Thymus (tissue), 11 donors: ENCODE measurements at regions not wholly inside any gene's neighbourhood (a gene's known extent, or its start where the extent isn't known, plus 50 kb on each side); places are given as distances from the start of the nearest gene placed in this dataset.

Experiments used
- DNase-seq, 9 donors: peaks; one replicate each; pipeline ENCODE4 v3.0.0-alpha.2; 2013; ENCODE audit warnings: low spot score in 9 of 9, low read depth in 6 of 9, missing footprints in 1 of 9
- H3K27ac ChIP-seq, 2 donors: one replicate each; pipeline ENCODE4 v1.5.1; 2013; ENCODE audit warnings: control low read depth in 1 of 2, low read depth in 1 of 2, low read length in 1 of 2, mild to moderate bottlenecking in 1 of 2, moderate library complexity in 1 of 2
- H3K27me3 ChIP-seq, 2 donors: one replicate each; pipeline ENCODE4 v1.5.1; 2013; ENCODE audit warnings: low read length in 1 of 2; ENCODE audit not compliant: control insufficient read depth in 2 of 2, insufficient read depth in 1 of 2
- H3K36me3 ChIP-seq, 2 donors: one replicate each; pipeline ENCODE4 v1.5.1; 2013; ENCODE audit warnings: low read length in 1 of 2, mild to moderate bottlenecking in 1 of 2, moderate library complexity in 1 of 2; ENCODE audit not compliant: control insufficient read depth in 2 of 2, insufficient read depth in 2 of 2
- H3K4me1 ChIP-seq, 2 donors: one replicate each; pipeline ENCODE4 v1.5.1; 2013; ENCODE audit warnings: low read length in 2 of 2; ENCODE audit not compliant: control insufficient read depth in 2 of 2, insufficient read depth in 2 of 2
- H3K4me3 ChIP-seq, 2 donors: one replicate each; pipeline ENCODE4 v1.5.1; 2013; ENCODE audit warnings: low read length in 2 of 2, control low read depth in 1 of 2, mild to moderate bottlenecking in 1 of 2
- H3K9me3 ChIP-seq, 2 donors: one replicate each; pipeline ENCODE4 v1.5.1; 2013; ENCODE audit warnings: low read length in 1 of 2, mild to moderate bottlenecking in 1 of 2; ENCODE audit not compliant: control insufficient read depth in 2 of 2, insufficient read depth in 1 of 2
- WGBS: extraction: QIAGEN DNeasy Blood & Tissue Kit; methylation state at CpG from one replicate; pipeline ENCODE4 v1.1.7; 2013; 5-methylcytosine and 5-hydroxymethylcytosine counted together
- donor health status: healthy.

- WGBS = 98% methylated on average over 6 of the region's 6 CpGs
- no peaks in the 10 kb centered on the region for H3K36me3 ChIP-seq
- no peaks in the 10 kb centered on the region for H3K27me3 ChIP-seq
- no peaks in the 10 kb centered on the region for H3K9me3 ChIP-seq
- peaks cover 0 to 2% of the 10 kb centered on the region in 2 donors for H3K4me1 ChIP-seq
- DNase-seq = no peak
- no peak overlapping the region for H3K27ac ChIP-seq
- H3K4me3 ChIP-seq = no peak overlapping the region
Observed at GRCh38 chr12:91777268-91777992, 368.2 kb downstream of the BTG1 start.

GRCh38 chr12:91774434-91774921 lies 371.2 kb downstream of the BTG1 start:
- no peak for DNase-seq
- H3K36me3 ChIP-seq = no peaks in the 10 kb centered on the region
- 89% methylated on average over 6 of the region's 6 CpGs for WGBS
- no peak overlapping the region for H3K27ac ChIP-seq
- H3K27me3 ChIP-seq = no peaks in the 10 kb centered on the region
- no peaks in the 10 kb centered on the region for H3K9me3 ChIP-seq
- H3K4me1 ChIP-seq = peaks cover 0 to 2% of the 10 kb centered on the region in 2 donors
- no peak overlapping the region for H3K4me3 ChIP-seq

- H3K36me3 ChIP-seq = no peaks in the 10 kb centered on the region
- H3K4me3 ChIP-seq = no peak overlapping the region
- no peak for DNase-seq
- H3K27me3 ChIP-seq = no peaks in the 10 kb centered on the region
- no peaks in the 10 kb centered on the region for H3K9me3 ChIP-seq
- no peak overlapping the region for H3K27ac ChIP-seq
- WGBS = 98% methylated on average over 4 of the region's 4 CpGs
- peaks cover 0 to under 1% of the 10 kb centered on the region in 2 donors for H3K4me1 ChIP-seq
Observed at GRCh38 chr12:91773749-91774429, 371.8 kb downstream of the BTG1 start.

- H3K4me1 ChIP-seq = no peaks in the 10 kb centered on the region
- no peaks in the 10 kb centered on the region for H3K9me3 ChIP-seq
- H3K36me3 ChIP-seq = no peaks in the 10 kb centered on the region
- H3K27ac ChIP-seq = no peak overlapping the region
- no peak for DNase-seq
- 99% methylated on average over 2 of the region's 2 CpGs for WGBS
- H3K27me3 ChIP-seq = no peaks in the 10 kb centered on the region
- no peak overlapping the region for H3K4me3 ChIP-seq
Observed at GRCh38 chr12:91772411-91772810, 373.2 kb downstream of the BTG1 start.

GRCh38 chr12:91769736-91770135 lies 375.9 kb downstream of the BTG1 start:
- Histone ChIP-seq H3K27ac (no peak overlapping the region), H3K4me1 (no peaks in the 10 kb centered on the region), H3K9me3 (no peaks in the 10 kb centered on the region), H3K36me3 (no peaks in the 10 kb centered on the region), H3K27me3 (no peaks in the 10 kb centered on the region), H3K4me3 (no peak overlapping the region)
- DNase-seq = no peak
- WGBS = 98% methylated on average over 2 of the region's 2 CpGs

- H3K27me3 ChIP-seq = no peaks in the 10 kb centered on the region
- H3K9me3 ChIP-seq = no peaks in the 10 kb centered on the region
- no peak overlapping the region for H3K4me3 ChIP-seq
- 93% methylated on average over 1 of the region's 1 CpG for WGBS
- DNase-seq = no peak
- no peaks in the 10 kb centered on the region for H3K36me3 ChIP-seq
- no peak overlapping the region for H3K27ac ChIP-seq
- H3K4me1 ChIP-seq = no peaks in the 10 kb centered on the region
Observed at GRCh38 chr12:91767237-91767636, 378.4 kb downstream of the BTG1 start.

GRCh38 chr12:91766454-91766853 lies 379.2 kb downstream of the BTG1 start:
- Histone ChIP-seq H3K27ac (no peak overlapping the region), H3K36me3 (no peaks in the 10 kb centered on the region), H3K4me3 (no peak overlapping the region), H3K4me1 (no peaks in the 10 kb centered on the region), H3K27me3 (no peaks in the 10 kb centered on the region), H3K9me3 (no peaks in the 10 kb centered on the region)
- DNase-seq = no peak
- WGBS = 96% methylated on average over 1 of the region's 1 CpG

GRCh38 chr12:91763654-91764370 lies 381.8 kb downstream of the BTG1 start:
- Histone ChIP-seq H3K27me3 (no peaks in the 10 kb centered on the region), H3K4me1 (no peaks in the 10 kb centered on the region), H3K27ac (no peak overlapping the region), H3K4me3 (no peak overlapping the region), H3K36me3 (no peaks in the 10 kb centered on the region), H3K9me3 (no peaks in the 10 kb centered on the region)
- no peak for DNase-seq
- 94% methylated on average over 5 of the region's 5 CpGs for WGBS

- Histone ChIP-seq H3K27me3 (no peaks in the 10 kb centered on the region), H3K9me3 (no peaks in the 10 kb centered on the region), H3K4me3 (no peak overlapping the region), H3K4me1 (no peaks in the 10 kb centered on the region), H3K27ac (no peak overlapping the region), H3K36me3 (no peaks in the 10 kb centered on the region)
- 96% methylated on average over 3 of the region's 3 CpGs for WGBS
- no peak for DNase-seq
Observed at GRCh38 chr12:91753649-91754048, 392.0 kb downstream of the BTG1 start.
